OCI-LY1 (cell line): ENCODE measurements at regions not wholly inside any gene's neighbourhood (a gene's known extent, or its start where the extent isn't known, plus 50 kb on each side); places are given as distances from the start of the nearest gene placed in this dataset.

Experiments used
- EZH2 ChIP-seq: fragments of 200-600 bp; sonication (generic), shearing (Covaris generic); IDR thresholded peaks from 2 replicates; pipeline ENCODE4 v1.8.0; 2017; ENCODE audit warnings: borderline replicate concordance, mixed run types, mild to moderate bottlenecking, antibody characterized with exemption, low read length, moderate library complexity, mixed read lengths
- TF ChIP-seq, protein P1 (sequence below): fragments of 200-600 bp; sonication (generic), shearing (Covaris generic); IDR thresholded peaks from 2 replicates; pipeline ENCODE4 v1.5.1; 2017; ENCODE audit warnings: mild to moderate bottlenecking, antibody characterized with exemption, low read length, moderate library complexity, mixed read lengths

DNA sequence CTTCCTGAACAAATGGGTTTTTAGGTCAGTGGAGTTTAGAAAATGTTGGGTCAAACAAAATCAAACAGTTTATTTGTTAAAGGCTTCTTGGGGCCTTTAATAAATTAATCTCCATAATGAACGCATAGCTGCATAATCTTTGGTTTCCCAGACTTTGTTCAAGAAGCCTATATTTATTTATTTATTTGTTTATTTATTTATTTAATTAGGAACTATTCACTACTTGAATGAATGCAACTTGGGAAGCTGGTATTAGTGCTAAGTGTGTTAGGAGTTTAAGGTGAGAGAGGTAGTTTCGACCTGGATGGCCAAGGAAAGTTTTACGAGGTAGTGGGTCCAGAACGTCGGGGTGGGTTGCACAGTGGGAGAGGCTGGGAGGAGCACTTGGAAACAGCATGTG lies 281.9 kb upstream of the C2CD4B start:
- TF ChIP-seq, protein P1, sequence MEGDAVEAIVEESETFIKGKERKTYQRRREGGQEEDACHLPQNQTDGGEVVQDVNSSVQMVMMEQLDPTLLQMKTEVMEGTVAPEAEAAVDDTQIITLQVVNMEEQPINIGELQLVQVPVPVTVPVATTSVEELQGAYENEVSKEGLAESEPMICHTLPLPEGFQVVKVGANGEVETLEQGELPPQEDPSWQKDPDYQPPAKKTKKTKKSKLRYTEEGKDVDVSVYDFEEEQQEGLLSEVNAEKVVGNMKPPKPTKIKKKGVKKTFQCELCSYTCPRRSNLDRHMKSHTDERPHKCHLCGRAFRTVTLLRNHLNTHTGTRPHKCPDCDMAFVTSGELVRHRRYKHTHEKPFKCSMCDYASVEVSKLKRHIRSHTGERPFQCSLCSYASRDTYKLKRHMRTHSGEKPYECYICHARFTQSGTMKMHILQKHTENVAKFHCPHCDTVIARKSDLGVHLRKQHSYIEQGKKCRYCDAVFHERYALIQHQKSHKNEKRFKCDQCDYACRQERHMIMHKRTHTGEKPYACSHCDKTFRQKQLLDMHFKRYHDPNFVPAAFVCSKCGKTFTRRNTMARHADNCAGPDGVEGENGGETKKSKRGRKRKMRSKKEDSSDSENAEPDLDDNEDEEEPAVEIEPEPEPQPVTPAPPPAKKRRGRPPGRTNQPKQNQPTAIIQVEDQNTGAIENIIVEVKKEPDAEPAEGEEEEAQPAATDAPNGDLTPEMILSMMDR: no peak
- no peak for TF ChIP-seq EZH2
